Activated naive CD8-positive, alpha-beta T cell treated with anti-CD3 and anti-CD28 coated beads for 36 hours (primary cell): ENCODE measurements at regions not wholly inside any gene's neighbourhood (a gene's known extent, or its start where the extent isn't known, plus 50 kb on each side); places are given as distances from the start of the nearest gene placed in this dataset.

ENCODE experiments used
- DNase-seq: peaks from one replicate; pipeline ENCODE4 v3.0.0; 2021
- H3K27ac Mint-ChIP-seq: one replicate; pipeline ENCODE4 v1.8.0; 2022; ENCODE audit warnings: mild to moderate bottlenecking, moderate library complexity, mixed read lengths
- H3K27me3 Mint-ChIP-seq: one replicate; pipeline ENCODE4 v1.8.0; 2022; ENCODE audit warnings: mild to moderate bottlenecking, mixed read lengths
- H3K36me3 Mint-ChIP-seq: one replicate; pipeline ENCODE4 v1.8.0; 2021; ENCODE audit warnings: mild to moderate bottlenecking, mixed read lengths
- H3K4me1 Mint-ChIP-seq: one replicate; pipeline ENCODE4 v1.8.0; 2021; ENCODE audit warnings: mixed read lengths
- H3K4me3 Mint-ChIP-seq: one replicate; pipeline ENCODE4 v1.8.0; 2022; ENCODE audit warnings: mild to moderate bottlenecking, moderate library complexity, mixed read lengths
- H3K9me3 Mint-ChIP-seq: one replicate; pipeline ENCODE4 v1.8.0; 2022; ENCODE audit warnings: mixed read lengths

GRCh38 chr4:56732301-56732700 is 51.2 kb upstream of the HOPX start:
- no peaks in the 10 kb centered on the region for H3K27me3 Mint-ChIP-seq
- no peaks in the 10 kb centered on the region for H3K4me1 Mint-ChIP-seq
- H3K9me3 Mint-ChIP-seq, result no peaks in the 10 kb centered on the region
- DNase-seq, result no peak
- no peaks in the 10 kb centered on the region for H3K36me3 Mint-ChIP-seq
- H3K27ac Mint-ChIP-seq, result no peak overlapping the region
- no peak overlapping the region for H3K4me3 Mint-ChIP-seq

DNA sequence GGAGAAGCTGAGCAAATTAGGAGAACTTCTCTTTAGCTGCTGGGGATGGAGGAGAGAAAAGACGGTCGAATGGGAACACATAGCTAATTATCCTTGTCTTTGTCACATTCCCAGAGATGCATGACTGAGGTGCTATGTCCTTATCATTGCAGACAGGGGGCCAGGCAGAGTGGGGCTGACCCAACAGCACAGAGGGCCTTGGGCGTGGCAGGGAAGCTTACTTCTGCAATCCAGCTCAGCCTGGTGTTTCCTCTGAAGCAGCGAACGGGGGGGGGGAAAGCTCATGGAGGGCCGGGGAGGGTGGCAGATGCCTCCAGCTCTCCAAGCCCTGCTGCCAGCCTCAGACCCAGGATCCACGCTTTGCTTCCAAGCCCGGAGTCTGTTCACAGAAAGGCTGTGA is 50.8 kb upstream of the HOPX start:
- DNase-seq, result no peak
- no peaks in the 10 kb centered on the region for H3K9me3 Mint-ChIP-seq
- H3K4me3 Mint-ChIP-seq, result no peak overlapping the region
- no peak overlapping the region for H3K27ac Mint-ChIP-seq
- no peaks in the 10 kb centered on the region for H3K27me3 Mint-ChIP-seq
- no peaks in the 10 kb centered on the region for H3K4me1 Mint-ChIP-seq
- no peaks in the 10 kb centered on the region for H3K36me3 Mint-ChIP-seq
